Heart right ventricle (tissue), 16 donors: ENCODE measurements at regions not wholly inside any gene's neighbourhood (a gene's known extent, or its start where the extent isn't known, plus 50 kb on each side); places are given as distances from the start of the nearest gene placed in this dataset.
A peak's percentile ranks its signal among the peaks of the same experiment; 100 is the strongest.
"Not testable (repeated sequence)": the region's sequence is repeated elsewhere in the genome, so short reads cannot be mapped to it uniquely, and the experiment has no call there.

ENCODE experiments used
- ATAC-seq, 8 donors: fragments of 200-7000 bp; cut with Tn5 transposase; one replicate each; pipeline ENCODE4 v1.9.1; 2020; ENCODE audit warnings: mild to moderate bottlenecking in 8 of 8, moderate library complexity in 8 of 8, moderate number of reproducible peaks in 1 of 8
- DNase-seq, 2 donors: peaks; one replicate each; pipeline ENCODE4 v3.0.0-alpha.2; 2020
- H3K27ac ChIP-seq, 10 donors: fragments of 200-600 bp; sonication (generic) in 2 of 10; one replicate each; pipeline versions ENCODE4 v1.5.0 to v1.8.0; 2020 to 2022; ENCODE audit warnings: mild to moderate bottlenecking in 3 of 10
- H3K27me3 ChIP-seq, 7 donors: fragments of 200-600 bp; one replicate each; pipeline ENCODE4 v1.8.0; 2021 to 2022; ENCODE audit warnings: mild to moderate bottlenecking in 2 of 7
- H3K36me3 ChIP-seq, 9 donors: fragments of 200-600 bp; sonication (generic) in 1 of 9; one replicate each; pipeline versions ENCODE4 v1.5.0 to v1.8.0; 2020 to 2022; ENCODE audit warnings: mild to moderate bottlenecking in 2 of 9
- H3K4me1 ChIP-seq, 9 donors: fragments of 200-600 bp; sonication (generic) in 1 of 9; one replicate each; pipeline versions ENCODE4 v1.5.0 to v1.8.0; 2020 to 2022; ENCODE audit warnings: mild to moderate bottlenecking in 4 of 9
- H3K4me3 ChIP-seq, 10 donors: fragments of 200-600 bp; sonication (generic) in 2 of 10; one replicate each; pipeline versions ENCODE4 v1.5.0 to v1.8.0; 2020 to 2022; ENCODE audit warnings: mild to moderate bottlenecking in 7 of 10, moderate library complexity in 2 of 10
- H3K9me3 ChIP-seq, 11 donors: fragments of 200-600 bp in 10 of 11; sonication (generic) in 2 of 11; one replicate each; pipeline versions ENCODE4 v1.5.0 to v1.8.0; 2013 to 2022; ENCODE audit warnings: mild to moderate bottlenecking in 2 of 11, control low read depth in 1 of 11, moderate library complexity in 1 of 11
- CTCF ChIP-seq, 9 donors: fragments of 200-600 bp; sonication (generic) in 2 of 9; IDR thresholded peaks; one replicate each; pipeline versions ENCODE4 v1.5.0 to v1.8.0; 2021 to 2022; ENCODE audit warnings: antibody characterized with exemption in 9 of 9, mild to moderate bottlenecking in 5 of 9, moderate library complexity in 1 of 9
- WGBS, 2 donors: extraction: QIAGEN DNeasy Blood & Tissue Kit; methylation state at CpG; one replicate each; pipeline ENCODE4 v1.1.7; 2013; ENCODE audit warnings: inconsistent platforms in 1 of 2; 5-methylcytosine and 5-hydroxymethylcytosine counted together
- intact Hi-C, 10 donors: fragments of 100-400 bp; cut with DNase I; formaldehyde crosslinking; loops; one replicate each; pipeline versions ENCODE4 v1.11.1 to v1.14.2; 2022
- donor health status: Arrhythmogenic right ventricular cardiomyopathy.
- donor health status: ischemic (EF 13 %, LVEDD 7.1; RV severe dilation, severe dysfunction).
- donor health status: healthy with polysubstance abuse.
- donor health status: DM: no; HTN: yes; CAD: no.
- donor health status: DM: no; HTN: no; CAD: no.
- donor health status: ischemic (EF 25% LVEDD 6.9; RV normal size, moderate dysfunction).
- donor health status: ischemic (EF 25% LVEDD 5.7; RV mildly dilated, moderate dysfunction).
- donor health status: healthy.
- donor health status: DM: yes; HTN: yes; CAD: no.
- donor health status: Ischemic cardiomyopathy.
- donor health status: ischemic (EF 35%, LVEDD 5.7; RV mildly dilated, moderate dysfunction).
- donor health status: nonischemic (EF 11% LVEDD 7.7; RV severe dilation, severe dysfunction).
- donor health status: DM: yes; HTN: yes; CAD: no.
- donor health status: PGD.
- donor health status: ischemic (EF 29% LVEDD 5.4; RV normal size, mild dysfunction).
- donor health status: nonischemic (EF 23%, LVEDD 6.1; RV moderate dilation, normal function).

DNA sequence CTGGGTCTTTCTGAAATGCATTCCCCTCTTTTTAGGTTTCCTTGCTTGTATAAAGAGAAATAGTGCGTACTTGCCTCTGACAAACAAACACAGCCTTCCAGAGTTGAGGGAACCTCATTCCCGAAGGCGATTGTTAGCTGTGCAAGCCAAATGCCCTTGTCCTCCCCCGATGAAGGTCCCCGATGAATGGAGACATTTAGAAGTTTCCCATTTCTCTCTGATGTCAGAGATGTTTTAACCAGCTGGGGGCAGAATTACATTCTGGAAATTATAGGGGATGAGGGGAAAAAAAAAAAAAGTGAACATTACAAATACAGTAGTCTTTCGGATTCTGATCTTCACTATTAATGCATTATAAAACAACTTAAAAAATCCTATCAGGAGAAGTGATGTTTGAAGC lies 366.8 kb downstream of the VRK1 start:
- DNase-seq (no peak), ATAC-seq (no peak)
- Histone ChIP-seq H3K9me3 (peaks cover 0 to 18% (median 0%) of the 10 kb centered on the region in 11 donors), H3K4me1 (no peaks in the 10 kb centered on the region), H3K4me3 (no peak overlapping the region), H3K27me3 (peaks cover 0 to 3% (median 0%) of the 10 kb centered on the region in 7 donors), H3K36me3 (no peaks in the 10 kb centered on the region), H3K27ac (no peak overlapping the region)
- WGBS, 2 donors = 64 to 68% methylated on average over 6 of the region's 6 CpGs
- intact Hi-C loops = no loop called here
- TF ChIP-seq CTCF (IDR thresholded peaks at IDR 0.05) = no peak

GRCh38 chr14:97166497-97166896 lies 369.3 kb downstream of the VRK1 start:
- 85 to 86% methylated on average over 7 of the region's 7 CpGs for WGBS, 2 donors
- intact Hi-C loops = no loop called here
- H3K9me3 ChIP-seq = peaks cover 0 to 6% (median 0%) of the 10 kb centered on the region in 11 donors
- no peaks in the 10 kb centered on the region for H3K36me3 ChIP-seq
- no peak overlapping the region for H3K4me3 ChIP-seq
- DNase-seq (no peak), ATAC-seq (no peak)
- TF ChIP-seq CTCF (IDR thresholded peaks at IDR 0.05) = no peak
- no peak overlapping the region for H3K27ac ChIP-seq
- no peaks in the 10 kb centered on the region for H3K4me1 ChIP-seq
- H3K27me3 ChIP-seq = peaks cover 0 to 3% (median 0%) of the 10 kb centered on the region in 7 donors

DNA sequence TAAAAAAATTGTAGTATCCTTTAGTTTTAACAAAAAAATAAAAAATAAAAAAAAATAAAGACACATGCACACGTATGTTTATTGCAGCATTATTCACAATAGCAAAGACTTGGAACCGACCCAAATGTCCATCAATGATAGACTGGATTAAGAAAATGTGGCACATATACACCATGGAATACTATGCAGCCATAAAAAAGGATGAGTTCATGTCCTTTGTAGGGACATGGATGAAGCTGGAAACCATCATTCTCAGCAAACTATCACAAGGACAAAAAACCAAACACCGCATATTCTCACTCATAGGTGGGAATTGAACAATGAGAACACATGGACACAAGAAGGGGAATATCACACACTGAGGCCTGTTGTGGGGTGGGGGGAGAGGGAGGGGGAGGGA lies 370.4 kb downstream of the VRK1 start:
- H3K27ac ChIP-seq, H3K36me3 ChIP-seq, ATAC-seq, DNase-seq, H3K27me3 ChIP-seq, intact Hi-C loops, H3K9me3 ChIP-seq, H3K4me3 ChIP-seq, H3K4me1 ChIP-seq: not testable (repeated sequence)
- WGBS, 2 donors = 86 to 95% methylated on average over 2 to 3 of the region's 3 CpGs

- H3K27ac ChIP-seq = no peak overlapping the region
- H3K4me3 ChIP-seq = no peak overlapping the region
- H3K27me3 ChIP-seq = peaks cover 0 to 9% (median 0%) of the 10 kb centered on the region in 7 donors
- DNase-seq (no peak), ATAC-seq (no peak)
- no peaks in the 10 kb centered on the region for H3K36me3 ChIP-seq
- TF ChIP-seq CTCF (IDR thresholded peaks at IDR 0.05) = no peak
- intact Hi-C loops = no loop called here
- H3K9me3 ChIP-seq = peaks cover 0 to 4% (median 0%) of the 10 kb centered on the region in 11 donors
- WGBS, 2 donors = 88 to 95% methylated on average over 2 of the region's 2 CpGs
- H3K4me1 ChIP-seq = no peaks in the 10 kb centered on the region
Measured at GRCh38 chr14:97172644-97173043, 375.5 kb downstream of the VRK1 start.

DNA sequence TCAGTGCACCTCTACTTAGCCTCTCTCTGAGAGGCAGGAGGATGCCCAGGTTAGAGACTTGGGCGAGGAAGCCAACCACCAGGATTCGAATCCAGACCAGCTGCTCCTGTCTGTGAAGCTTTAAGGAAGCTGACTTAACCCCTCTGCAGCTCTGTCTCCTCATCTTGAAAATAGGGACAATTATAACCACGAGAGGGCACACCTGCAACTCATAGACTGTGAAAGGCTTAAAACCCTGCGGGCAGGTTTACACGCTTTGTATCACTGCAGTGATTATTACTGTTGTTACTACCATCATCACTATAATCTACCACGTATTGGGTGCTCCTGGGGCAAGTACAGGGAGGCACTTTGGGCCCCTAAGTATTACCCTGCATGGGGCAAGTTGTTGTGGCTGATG lies 379.8 kb downstream of the VRK1 start:
- DNase-seq = no peak
- peak in 2 of 9 donors; percentile 17 to 20 for TF ChIP-seq CTCF (IDR thresholded peaks at IDR 0.05)
- intact Hi-C loops = no loop called here
- Histone ChIP-seq H3K4me3 (no peak overlapping the region), H3K4me1 (no peaks in the 10 kb centered on the region), H3K9me3 (peaks cover 0 to 3% (median 0%) of the 10 kb centered on the region in 11 donors), H3K27ac (no peak overlapping the region), H3K27me3 (peaks cover 0 to 16% (median 0%) of the 10 kb centered on the region in 7 donors), H3K36me3 (no peaks in the 10 kb centered on the region)
- WGBS, 2 donors = 55 to 56% methylated on average over 6 of the region's 6 CpGs
- no peak for ATAC-seq
